T-helper 17 cell (primary cell): ENCODE measurements at regions not wholly inside any gene's neighbourhood (a gene's known extent, or its start where the extent isn't known, plus 50 kb on each side); places are given as distances from the start of the nearest gene placed in this dataset.

Source experiments
- ATAC-seq: fragments of 150-1000 bp; cut with Tn5 transposase; 2 replicates; pipeline ENCODE4 v1.10.0; 2021; ENCODE audit warnings: mild to moderate bottlenecking, moderate library complexity
- DNase-seq, 3 donors: peaks; one replicate each; pipeline versions ENCODE4 v3.0.0 to v3.0.0-alpha.2; 2020 to 2021
- H3K9me3 ChIP-seq: one replicate; pipeline ENCODE4 v1.7.0; 2013; ENCODE audit warnings: low read length, mild to moderate bottlenecking; ENCODE audit not compliant: control insufficient read depth, poor library complexity, severe bottlenecking
- H3K27ac Mint-ChIP-seq: one replicate; pipeline ENCODE4 v1.8.0; 2022; ENCODE audit warnings: mild to moderate bottlenecking, moderate library complexity, mixed read lengths
- H3K27me3 Mint-ChIP-seq: one replicate; pipeline ENCODE4 v1.8.0; 2022; ENCODE audit warnings: mixed read lengths
- H3K36me3 Mint-ChIP-seq: one replicate; pipeline ENCODE4 v1.8.0; 2022; ENCODE audit warnings: low read depth, mixed read lengths
- H3K4me1 Mint-ChIP-seq: one replicate; pipeline ENCODE4 v1.8.0; 2022; ENCODE audit warnings: mild to moderate bottlenecking, mixed read lengths
- H3K4me3 Mint-ChIP-seq: one replicate; pipeline ENCODE4 v1.8.0; 2022; ENCODE audit warnings: mild to moderate bottlenecking, moderate library complexity, mixed read lengths

GRCh38 chr10:84659497-84660439 is 331.4 kb downstream of the CCSER2 start:
- peaks cover 25% of the 10 kb centered on the region for H3K27me3 Mint-ChIP-seq
- no peak for ATAC-seq
- no peak for DNase-seq
- no peaks in the 10 kb centered on the region for H3K9me3 ChIP-seq
- H3K4me1 Mint-ChIP-seq = peaks cover 2% of the 10 kb centered on the region
- H3K36me3 Mint-ChIP-seq = no peaks in the 10 kb centered on the region
- H3K27ac Mint-ChIP-seq = no peak overlapping the region
- no peak overlapping the region for H3K4me3 Mint-ChIP-seq

DNA sequence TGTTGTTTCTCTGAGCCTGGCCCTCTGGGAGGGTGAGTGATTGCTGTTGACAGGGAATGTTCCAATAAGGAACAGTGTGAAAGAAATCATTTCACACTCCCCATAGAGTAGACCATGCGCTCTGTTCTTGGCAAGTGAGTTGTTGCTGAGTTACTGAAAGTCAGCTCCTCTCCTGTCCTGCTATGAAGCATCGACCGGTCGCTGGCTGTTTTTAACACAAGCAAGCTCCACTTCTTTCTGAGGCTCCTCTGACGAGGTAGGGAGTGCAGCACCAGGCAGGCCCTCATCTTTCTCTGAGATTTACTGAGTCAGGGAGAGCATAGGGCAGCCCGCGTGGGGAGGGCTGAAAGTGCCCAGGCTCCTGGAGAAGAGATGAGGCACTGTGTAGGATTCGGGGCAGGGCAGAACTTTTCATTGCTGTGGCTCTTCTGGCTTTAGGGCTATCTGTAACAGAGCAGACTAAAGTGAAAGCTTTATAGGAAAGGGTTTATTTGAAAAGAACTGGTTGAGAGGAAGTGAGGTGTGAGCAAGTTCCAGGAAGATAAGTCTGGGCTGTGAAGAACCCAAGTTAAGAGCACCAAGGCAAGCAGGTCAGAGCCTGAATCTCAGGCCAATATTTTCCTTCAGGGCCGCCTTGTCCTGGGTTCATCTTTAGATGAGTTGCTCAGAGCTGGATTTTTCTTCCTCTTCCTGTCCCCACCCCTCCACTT is 332.2 kb downstream of the CCSER2 start:
- Mint-ChIP-seq H3K27me3 (peaks cover 26% of the 10 kb centered on the region), H3K36me3 (no peaks in the 10 kb centered on the region), H3K4me3 (no peak overlapping the region), H3K4me1 (peaks cover 2% of the 10 kb centered on the region), H3K27ac (no peak overlapping the region)
- ATAC-seq = no peak
- DNase-seq = no peak
- no peaks in the 10 kb centered on the region for H3K9me3 ChIP-seq

DNA sequence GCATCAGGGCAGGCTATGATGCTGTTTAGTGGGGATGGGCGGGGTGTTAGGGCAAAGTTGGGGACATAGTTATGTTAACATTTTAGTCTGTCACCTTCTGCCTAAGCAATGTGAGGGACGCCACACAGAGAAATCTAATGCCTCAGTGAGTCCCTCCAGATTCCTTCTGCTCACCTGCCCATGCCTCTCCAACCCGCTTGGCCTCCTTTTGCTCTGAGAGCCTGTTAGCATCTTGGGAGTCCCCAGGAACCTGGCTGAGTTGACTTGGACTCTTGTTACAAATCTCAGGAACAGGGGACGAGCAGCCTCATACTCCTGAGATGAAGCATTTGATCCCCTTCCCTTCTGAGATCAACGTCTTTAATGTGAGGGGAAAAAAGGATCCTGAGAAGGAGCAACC is 336.8 kb downstream of the CCSER2 start:
- no peaks in the 10 kb centered on the region for H3K36me3 Mint-ChIP-seq
- peaks cover 26% of the 10 kb centered on the region for H3K27me3 Mint-ChIP-seq
- H3K27ac Mint-ChIP-seq = no peak overlapping the region
- no peak for DNase-seq
- no peaks in the 10 kb centered on the region for H3K9me3 ChIP-seq
- ATAC-seq = no peak
- peaks cover 2% of the 10 kb centered on the region for H3K4me1 Mint-ChIP-seq
- H3K4me3 Mint-ChIP-seq = no peak overlapping the region

DNA sequence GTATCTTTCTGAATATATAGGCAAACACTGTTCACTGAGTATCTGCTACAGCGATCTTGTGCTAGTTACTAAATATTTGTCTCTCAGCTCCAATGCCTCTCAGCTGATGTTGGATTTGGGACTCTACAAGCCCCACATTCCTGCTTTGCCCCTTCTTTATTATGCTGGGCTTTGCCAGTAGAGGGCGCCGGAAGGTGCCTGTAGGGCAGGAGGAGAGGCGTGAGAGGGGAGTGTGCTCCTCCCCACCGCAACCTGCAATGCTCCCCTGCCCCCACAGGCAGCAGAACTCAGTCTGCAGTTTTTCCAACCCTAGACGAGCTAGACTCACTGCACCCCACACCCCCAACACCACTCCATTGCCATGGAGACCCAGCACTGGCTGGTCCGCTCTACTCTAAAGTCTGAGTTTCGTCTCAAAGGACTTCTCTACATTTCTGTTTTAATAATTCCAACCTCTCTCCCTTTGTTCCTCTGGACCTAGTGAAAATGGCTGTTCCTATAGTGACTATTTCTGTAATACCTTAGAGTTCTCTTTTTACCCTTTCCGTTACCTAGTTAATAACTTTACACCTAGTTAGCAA is 337.6 kb downstream of the CCSER2 start:
- DNase-seq = no peak
- no peaks in the 10 kb centered on the region for H3K9me3 ChIP-seq
- ATAC-seq = no peak
- Mint-ChIP-seq H3K27ac (no peak overlapping the region), H3K4me3 (no peak overlapping the region), H3K36me3 (no peaks in the 10 kb centered on the region), H3K27me3 (peaks cover 20% of the 10 kb centered on the region), H3K4me1 (no peaks in the 10 kb centered on the region)

GRCh38 chr10:84668186-84668763 is 339.9 kb downstream of the CCSER2 start:
- no peaks in the 10 kb centered on the region for H3K36me3 Mint-ChIP-seq
- H3K27ac Mint-ChIP-seq = no peak overlapping the region
- H3K4me1 Mint-ChIP-seq = peaks cover 3% of the 10 kb centered on the region
- DNase-seq (no peak), ATAC-seq (no peak)
- peaks cover 20% of the 10 kb centered on the region for H3K27me3 Mint-ChIP-seq
- no peaks in the 10 kb centered on the region for H3K9me3 ChIP-seq
- H3K4me3 Mint-ChIP-seq = no peak overlapping the region

- H3K36me3 Mint-ChIP-seq = no peaks in the 10 kb centered on the region
- H3K27me3 Mint-ChIP-seq = peaks cover 21% of the 10 kb centered on the region
- H3K4me3 Mint-ChIP-seq = no peak overlapping the region
- ATAC-seq (no peak), DNase-seq (no peak)
- no peak overlapping the region for H3K27ac Mint-ChIP-seq
- H3K9me3 ChIP-seq = no peaks in the 10 kb centered on the region
- H3K4me1 Mint-ChIP-seq = peaks cover 3% of the 10 kb centered on the region
Measured at GRCh38 chr10:84675060-84675459, 346.7 kb downstream of the CCSER2 start.

- H3K27me3 Mint-ChIP-seq = peaks cover 27% of the 10 kb centered on the region
- H3K36me3 Mint-ChIP-seq = no peaks in the 10 kb centered on the region
- peaks cover 3% of the 10 kb centered on the region for H3K4me1 Mint-ChIP-seq
- no peak overlapping the region for H3K27ac Mint-ChIP-seq
- no peaks in the 10 kb centered on the region for H3K9me3 ChIP-seq
- H3K4me3 Mint-ChIP-seq = no peak overlapping the region
- no peak for ATAC-seq
- no peak for DNase-seq
Measured at GRCh38 chr10:84676536-84676935, 348.1 kb downstream of the CCSER2 start.

DNA sequence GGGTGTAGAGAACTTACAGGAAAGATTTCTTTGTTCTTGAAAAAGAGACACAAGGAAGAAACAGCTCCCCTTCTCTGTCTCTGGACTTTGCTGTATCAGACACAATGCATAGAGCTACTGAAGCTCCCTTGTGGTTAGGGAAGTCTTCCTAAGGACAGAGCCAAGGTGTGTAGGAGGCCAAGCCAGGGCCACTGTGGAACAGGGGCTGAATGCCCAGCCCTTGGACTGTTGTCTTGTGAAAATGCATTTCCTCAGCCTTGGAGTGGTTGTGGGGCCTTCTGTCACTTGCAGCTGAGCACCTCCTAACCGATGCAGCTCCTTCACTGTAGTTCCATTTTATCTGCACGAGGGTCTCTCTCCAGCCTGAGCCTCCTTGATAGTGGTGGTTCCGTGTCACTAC is 353.4 kb downstream of the CCSER2 start:
- H3K27ac Mint-ChIP-seq = no peak overlapping the region
- H3K4me3 Mint-ChIP-seq = no peak overlapping the region
- DNase-seq (no peak), ATAC-seq (no peak)
- H3K27me3 Mint-ChIP-seq = peaks cover 34% of the 10 kb centered on the region
- H3K36me3 Mint-ChIP-seq = no peaks in the 10 kb centered on the region
- H3K9me3 ChIP-seq = no peaks in the 10 kb centered on the region
- H3K4me1 Mint-ChIP-seq = no peaks in the 10 kb centered on the region

DNA sequence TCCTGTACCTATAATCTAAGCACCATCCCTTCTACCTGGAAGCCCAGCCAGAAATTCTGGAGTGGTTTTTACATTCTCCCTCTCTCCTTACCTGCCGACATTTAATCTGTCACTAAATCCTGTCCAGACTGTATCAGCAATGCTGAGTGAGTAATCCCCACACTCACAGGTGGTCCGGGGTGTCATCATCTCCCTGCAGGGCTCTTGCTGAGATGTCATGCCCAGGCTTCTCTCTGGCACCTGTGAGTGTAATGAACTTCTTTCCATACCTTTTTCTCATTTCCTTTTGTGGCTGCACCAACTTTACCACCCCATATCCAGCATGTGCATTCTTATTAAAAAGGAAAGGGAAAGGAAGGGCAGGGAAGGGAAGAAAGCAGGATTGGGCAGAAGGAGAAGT is 355.2 kb downstream of the CCSER2 start:
- no peaks in the 10 kb centered on the region for H3K9me3 ChIP-seq
- no peak overlapping the region for H3K27ac Mint-ChIP-seq
- no peaks in the 10 kb centered on the region for H3K36me3 Mint-ChIP-seq
- no peak for ATAC-seq
- DNase-seq = no peak
- peaks cover 30% of the 10 kb centered on the region for H3K27me3 Mint-ChIP-seq
- H3K4me3 Mint-ChIP-seq = no peak overlapping the region
- no peaks in the 10 kb centered on the region for H3K4me1 Mint-ChIP-seq

DNA sequence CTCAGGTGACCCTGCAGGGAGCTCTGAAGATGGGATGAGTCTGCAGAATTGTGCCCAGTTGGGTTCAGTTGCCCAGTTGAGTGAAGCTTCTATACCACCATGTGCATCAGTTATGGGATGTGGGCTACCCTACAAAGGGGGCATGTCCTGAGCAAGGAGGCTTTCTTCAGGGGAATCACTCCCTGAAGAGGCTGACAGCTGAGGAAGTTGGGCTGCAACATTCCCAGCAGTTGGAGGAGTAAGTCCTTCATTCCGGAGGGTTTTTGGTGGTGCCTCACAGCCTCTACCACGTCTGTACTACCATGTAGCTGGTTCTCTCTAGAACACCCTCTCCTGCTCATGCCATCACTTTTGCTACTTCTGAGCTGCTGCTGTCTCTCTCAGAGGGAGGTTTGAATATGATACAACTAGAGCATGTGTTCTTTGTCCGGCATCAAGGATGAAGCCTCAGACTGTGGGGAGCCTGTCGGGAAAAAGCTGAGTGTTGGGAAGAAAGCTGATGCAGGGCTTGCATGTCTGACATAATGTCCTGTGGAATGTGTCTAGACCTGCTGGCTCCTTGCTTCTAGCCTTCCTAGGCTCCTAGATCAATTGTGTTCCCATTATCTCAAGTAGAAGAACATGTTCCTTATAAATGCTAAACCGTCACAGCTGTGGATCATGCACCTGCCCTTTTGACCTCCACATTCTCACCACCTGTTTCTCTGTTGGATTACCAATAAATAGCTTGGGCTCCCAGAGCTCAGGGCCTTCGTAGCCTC is 355.8 kb downstream of the CCSER2 start:
- H3K9me3 ChIP-seq = no peaks in the 10 kb centered on the region
- Mint-ChIP-seq H3K4me1 (no peaks in the 10 kb centered on the region), H3K27ac (no peak overlapping the region), H3K4me3 (no peak overlapping the region), H3K36me3 (no peaks in the 10 kb centered on the region), H3K27me3 (peaks cover 30% of the 10 kb centered on the region)
- ATAC-seq (no peak), DNase-seq (no peak)

- ATAC-seq (no peak), DNase-seq (no peak)
- Mint-ChIP-seq H3K4me3 (no peak overlapping the region), H3K27me3 (peaks cover 30% of the 10 kb centered on the region), H3K36me3 (no peaks in the 10 kb centered on the region), H3K27ac (no peak overlapping the region), H3K4me1 (no peaks in the 10 kb centered on the region)
- H3K9me3 ChIP-seq = no peaks in the 10 kb centered on the region
Measured at GRCh38 chr10:84685047-84685660, 356.8 kb downstream of the CCSER2 start.

GRCh38 chr10:84693006-84693405 is 364.6 kb downstream of the CCSER2 start:
- Mint-ChIP-seq H3K36me3 (no peaks in the 10 kb centered on the region), H3K4me3 (no peak overlapping the region), H3K27me3 (peaks cover 7% of the 10 kb centered on the region), H3K27ac (no peak overlapping the region), H3K4me1 (no peaks in the 10 kb centered on the region)
- H3K9me3 ChIP-seq = no peaks in the 10 kb centered on the region
- no peak for ATAC-seq
- no peak for DNase-seq
